NCI-H1417 (cell line): ENCODE measurements at regions not wholly inside any gene's neighbourhood (a gene's known extent, or its start where the extent isn't known, plus 50 kb on each side); places are given as distances from the start of the nearest gene placed in this dataset.
A peak's percentile ranks its signal among the peaks of the same experiment; 100 is the strongest.
"Not testable (repeated sequence)": the region's sequence is repeated elsewhere in the genome, so short reads cannot be mapped to it uniquely, and the experiment has no call there.

Experiments used
- DNase-seq, 3 experiments: peaks; one replicate each; lab custom pipeline; 2025; lab: John Stamatoyannopoulos, UW

GRCh38 chr1:200317236-200317635 is 92.6 kb downstream of the ZNF281 start:
- no peak for DNase-seq

- no peak for DNase-seq
Observed at GRCh38 chr1:200316148-200316803, 93.6 kb downstream of the ZNF281 start.

GRCh38 chr1:200314085-200314750 is 95.6 kb downstream of the ZNF281 start:
- DNase-seq = no peak

- no peak for DNase-seq
Observed at GRCh38 chr1:200311256-200311655, 98.6 kb downstream of the ZNF281 start.

- DNase-seq = no peak
Observed at GRCh38 chr1:200310824-200311223, 99.0 kb downstream of the ZNF281 start.

- DNase-seq = no peak
Observed at GRCh38 chr1:200307755-200308066, 102.1 kb downstream of the ZNF281 start.

GRCh38 chr1:200306944-200307754 is 102.7 kb downstream of the ZNF281 start:
- peak; percentile 7 to 63 (median 10) for DNase-seq

- DNase-seq = no peak
Observed at GRCh38 chr1:200305806-200306205, 104.0 kb downstream of the ZNF281 start.

- DNase-seq = no peak
Observed at GRCh38 chr1:200304171-200304570, 105.7 kb downstream of the ZNF281 start.

GRCh38 chr1:200302921-200303290 is 106.9 kb downstream of the ZNF281 start:
- DNase-seq = peak; percentile 31 to 64 (median 37)

GRCh38 chr1:200302192-200302920 is 107.5 kb downstream of the ZNF281 start:
- peak; percentile 56 to 76 (median 61) for DNase-seq

GRCh38 chr1:200301152-200301551 is 108.7 kb downstream of the ZNF281 start:
- DNase-seq = no peak

GRCh38 chr1:200299571-200299970 is 110.3 kb downstream of the ZNF281 start:
- no peak for DNase-seq

GRCh38 chr1:200298242-200298641 is 111.6 kb downstream of the ZNF281 start:
- no peak for DNase-seq

- peak; percentile 1 to 60 (median 17) for DNase-seq
Observed at GRCh38 chr1:200296091-200296661, 113.7 kb downstream of the ZNF281 start.

- no peak for DNase-seq
Observed at GRCh38 chr1:200294241-200294640, 115.6 kb downstream of the ZNF281 start.

GRCh38 chr1:200292699-200293098 is 117.1 kb downstream of the ZNF281 start:
- DNase-seq = no peak

GRCh38 chr1:200291106-200291505 is 118.7 kb downstream of the ZNF281 start:
- DNase-seq = no peak

- peak in 1 of 3 experiments; percentile 12 for DNase-seq
Observed at GRCh38 chr1:200290010-200290685, 119.7 kb downstream of the ZNF281 start.

GRCh38 chr1:200288226-200288625 is 121.6 kb downstream of the ZNF281 start:
- DNase-seq = no peak

GRCh38 chr1:200284236-200284635 is 125.6 kb downstream of the ZNF281 start:
- not testable (repeated sequence) for DNase-seq
